C1 segment of cervical spinal cord (tissue), 14 donors: ENCODE measurements at regions not wholly inside any gene's neighbourhood (a gene's known extent, or its start where the extent isn't known, plus 50 kb on each side); places are given as distances from the start of the nearest gene placed in this dataset.

Experiments
- DNase-seq, 14 donors: peaks; one replicate each; lab custom pipeline; 2025; lab: John Stamatoyannopoulos, UW

GRCh38 chr2:62565309-62565908 lies 59.4 kb upstream of the TMEM17 start:
- DNase-seq: no peak

- no peak for DNase-seq
These were observed 58.6 kb upstream of the TMEM17 start for GRCh38 chr2:62564380-62565137.

- no peak for DNase-seq
These were observed 55.6 kb upstream of the TMEM17 start for GRCh38 chr2:62561586-62561985.

- DNase-seq: no peak
These were observed 53.6 kb upstream of the TMEM17 start for GRCh38 chr2:62559582-62559981.

- no peak for DNase-seq
These were observed 52.7 kb upstream of the TMEM17 start for GRCh38 chr2:62558743-62559142.

GRCh38 chr2:62556086-62556485 lies 50.1 kb upstream of the TMEM17 start:
- no peak for DNase-seq
